MM.1S (cell line): ENCODE measurements at regions not wholly inside any gene's neighbourhood (a gene's known extent, or its start where the extent isn't known, plus 50 kb on each side); places are given as distances from the start of the nearest gene placed in this dataset.

Source experiments
- DNase-seq: peaks from one replicate; pipeline ENCODE4 v3.0.0-alpha.2; 2015
- H2AFZ ChIP-seq: fragments of 300-600 bp; sonication (generic); 2 replicates; pipeline ENCODE4 v1.6.0; 2016; ENCODE audit warnings: antibody characterized with exemption, low read length
- H3F3A ChIP-seq: fragments of 300-600 bp; sonication (generic); 2 replicates; pipeline ENCODE4 v1.6.1; 2016; ENCODE audit warnings: mild to moderate bottlenecking, antibody characterized with exemption, low read length, moderate library complexity, mixed read lengths; ENCODE audit not compliant: insufficient read depth
- H3K27ac ChIP-seq: fragments of 300-600 bp; sonication (generic); 2 replicates; pipeline ENCODE4 v1.5.1; 2016; ENCODE audit warnings: mild to moderate bottlenecking, low read length
- H3K27me3 ChIP-seq: fragments of 300-600 bp; sonication (generic); replicated peaks from 2 replicates; pipeline ENCODE4 v1.6.0; 2016; ENCODE audit warnings: low read length; ENCODE audit not compliant: insufficient read depth
- H3K36me3 ChIP-seq: fragments of 300-600 bp; sonication (generic); replicated peaks from 2 replicates; pipeline ENCODE4 v1.6.1; 2016; ENCODE audit warnings: mild to moderate bottlenecking, low read length, mixed read lengths; ENCODE audit not compliant: insufficient read depth
- H3K4me1 ChIP-seq: fragments of 300-600 bp; sonication (generic); 2 replicates; pipeline ENCODE4 v1.6.1; 2016; ENCODE audit warnings: low read length, mixed read lengths
- H3K4me2 ChIP-seq: fragments of 300-600 bp; sonication (generic); 2 replicates; pipeline ENCODE4 v1.6.0; 2016; ENCODE audit warnings: low read depth, low read length
- H3K4me3 ChIP-seq: fragments of 300-600 bp; sonication (generic); 2 replicates; pipeline ENCODE4 v1.5.1; 2016; ENCODE audit warnings: low read length, mixed read lengths
- H3K79me2 ChIP-seq: fragments of 300-600 bp; sonication (generic); 2 replicates; pipeline ENCODE4 v1.6.1; 2016; ENCODE audit warnings: mixed run types, low read length, mixed read lengths
- H3K9ac ChIP-seq: fragments of 300-600 bp; sonication (generic); 2 replicates; pipeline ENCODE4 v1.6.1; 2016; ENCODE audit warnings: low read length, mixed read lengths
- H3K9me2 ChIP-seq: fragments of 300-600 bp; sonication (generic); replicated peaks from 2 replicates; pipeline ENCODE4 v1.6.1; 2016; ENCODE audit warnings: mild to moderate bottlenecking, low read length, mixed read lengths; ENCODE audit not compliant: insufficient read depth
- H3K9me3 ChIP-seq: fragments of 300-600 bp; sonication (generic); replicated peaks from 2 replicates; pipeline ENCODE4 v1.6.1; 2016; ENCODE audit warnings: mild to moderate bottlenecking, low read length, mixed read lengths; ENCODE audit not compliant: insufficient read depth
- H4K20me1 ChIP-seq: fragments of 300-600 bp; sonication (generic); 2 replicates; pipeline ENCODE4 v1.6.1; 2016; ENCODE audit warnings: mild to moderate bottlenecking, low read length, moderate library complexity, mixed read lengths; ENCODE audit not compliant: insufficient read depth
- CTCF ChIP-seq: fragments of 300-600 bp; sonication (generic); IDR thresholded peaks from 2 replicates; pipeline ENCODE4 v1.5.1; 2016; ENCODE audit warnings: antibody characterized with exemption, low read length, mixed read lengths
- EZH2 ChIP-seq: fragments of 300-600 bp; sonication (generic); optimal IDR thresholded peaks from 2 replicates; pipeline ENCODE3; 2017; ENCODE audit warnings: low read depth, mild to moderate bottlenecking, antibody characterized with exemption, low read length, mixed read lengths
- EZH2phosphoT487 ChIP-seq: fragments of 300-600 bp; sonication (generic); IDR thresholded peaks from 2 replicates; pipeline ENCODE4 v1.6.1; 2018; ENCODE audit warnings: antibody characterized with exemption, low read length

DNA sequence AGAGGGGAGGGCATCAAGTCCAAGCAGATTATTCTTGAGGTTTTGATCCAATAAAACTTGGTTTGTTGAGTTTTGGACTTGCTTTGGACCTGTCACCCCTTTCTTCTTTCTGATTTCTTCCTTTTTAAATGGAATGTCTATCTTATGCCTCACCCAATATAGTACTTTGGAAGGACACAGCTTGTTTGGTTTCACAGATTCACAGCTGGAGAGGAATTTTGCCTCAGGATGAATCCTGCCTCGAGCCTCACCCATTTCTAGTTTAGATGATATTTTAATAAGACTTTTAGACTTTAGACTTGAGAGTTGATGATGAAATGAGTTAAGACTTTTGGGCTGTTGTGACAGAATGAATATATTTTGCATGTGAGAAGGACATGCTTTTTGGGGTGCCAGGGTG is 136.9 kb upstream of the PDE5A start:
- no peaks in the 10 kb centered on the region for H3K9me3 ChIP-seq
- TF ChIP-seq CTCF (no peak), EZH2 (no peak), EZH2phosphoT487 (no peak)
- H3K79me2 ChIP-seq = no peaks in the 10 kb centered on the region
- no peaks in the 10 kb centered on the region for H3K36me3 ChIP-seq
- no peaks in the 10 kb centered on the region for H4K20me1 ChIP-seq
- no peak overlapping the region for H3K9ac ChIP-seq
- no peaks in the 10 kb centered on the region for H3K9me2 ChIP-seq
- no peak overlapping the region for H3K4me3 ChIP-seq
- no peaks in the 10 kb centered on the region for H3K4me1 ChIP-seq
- DNase-seq = no peak
- H3K27ac ChIP-seq = no peak overlapping the region
- H2AFZ ChIP-seq = no peak overlapping the region
- no peaks in the 10 kb centered on the region for H3F3A ChIP-seq
- H3K4me2 ChIP-seq = no peak overlapping the region
- no peaks in the 10 kb centered on the region for H3K27me3 ChIP-seq

DNA sequence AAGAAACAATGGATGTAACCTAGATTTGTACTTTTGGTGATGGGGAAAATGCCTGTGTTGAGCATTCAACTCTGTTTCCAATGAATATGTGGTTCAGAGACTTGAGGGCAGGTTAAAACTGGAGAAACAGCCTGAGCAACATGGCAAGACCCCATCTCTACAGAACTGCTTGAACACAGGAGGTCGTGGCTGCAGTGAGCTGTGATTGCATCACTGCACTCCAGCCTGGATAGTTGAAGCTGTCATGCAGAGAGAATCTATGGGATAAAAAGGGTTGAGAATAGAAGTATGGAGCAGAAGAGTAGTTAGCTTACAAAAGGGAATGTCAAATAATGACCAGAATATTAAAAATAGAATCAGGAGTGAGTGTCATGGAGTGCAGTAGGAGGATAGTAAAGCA is 134.8 kb upstream of the PDE5A start:
- no peaks in the 10 kb centered on the region for H3K4me1 ChIP-seq
- no peaks in the 10 kb centered on the region for H3K27me3 ChIP-seq
- H3K4me2 ChIP-seq = no peak overlapping the region
- no peak overlapping the region for H3K4me3 ChIP-seq
- no peak for DNase-seq
- no peak overlapping the region for H2AFZ ChIP-seq
- no peak overlapping the region for H3K9ac ChIP-seq
- H3F3A ChIP-seq = no peaks in the 10 kb centered on the region
- H3K36me3 ChIP-seq = no peaks in the 10 kb centered on the region
- H3K79me2 ChIP-seq = no peaks in the 10 kb centered on the region
- H3K9me2 ChIP-seq = no peaks in the 10 kb centered on the region
- TF ChIP-seq EZH2 = no peak
- no peak for TF ChIP-seq CTCF
- no peaks in the 10 kb centered on the region for H3K9me3 ChIP-seq
- no peak overlapping the region for H3K27ac ChIP-seq
- no peaks in the 10 kb centered on the region for H4K20me1 ChIP-seq

DNA sequence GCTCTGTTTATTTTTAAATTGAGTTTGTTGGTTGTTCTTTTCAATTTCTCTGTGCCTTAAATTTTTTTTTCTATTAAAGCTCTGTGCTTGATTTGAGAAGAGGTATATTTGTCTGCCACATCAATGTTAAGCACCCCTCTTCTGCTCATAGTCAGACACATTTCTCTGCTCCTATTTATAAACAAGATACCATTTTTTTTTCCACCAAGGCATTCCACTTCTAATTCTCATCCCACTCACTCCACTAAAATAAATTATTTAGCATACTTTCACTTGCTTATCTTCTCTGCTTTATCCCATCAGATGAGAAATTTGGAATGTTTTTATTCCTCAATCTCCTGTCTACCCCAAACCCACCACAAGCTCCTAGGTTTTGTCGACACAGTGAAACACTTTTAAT is 127.0 kb upstream of the PDE5A start:
- no peaks in the 10 kb centered on the region for H3K9me2 ChIP-seq
- H4K20me1 ChIP-seq = no peaks in the 10 kb centered on the region
- H3K9me3 ChIP-seq = no peaks in the 10 kb centered on the region
- H3K4me2 ChIP-seq = no peak overlapping the region
- H3K27me3 ChIP-seq = no peaks in the 10 kb centered on the region
- H3K36me3 ChIP-seq = no peaks in the 10 kb centered on the region
- no peaks in the 10 kb centered on the region for H3K79me2 ChIP-seq
- H3K27ac ChIP-seq = no peak overlapping the region
- no peak overlapping the region for H3K4me3 ChIP-seq
- H3K4me1 ChIP-seq = no peaks in the 10 kb centered on the region; the same call in 1 of the 2 replicates
- H2AFZ ChIP-seq = no peak overlapping the region
- TF ChIP-seq CTCF (no peak), EZH2 (no peak), EZH2phosphoT487 (no peak)
- no peak for DNase-seq
- no peaks in the 10 kb centered on the region for H3F3A ChIP-seq
- no peak overlapping the region for H3K9ac ChIP-seq

GRCh38 chr4:119752936-119753335 is 124.3 kb upstream of the PDE5A start:
- Histone ChIP-seq H3K79me2 (no peaks in the 10 kb centered on the region), H3K27me3 (no peaks in the 10 kb centered on the region), H3F3A (no peaks in the 10 kb centered on the region), H3K9me2 (no peaks in the 10 kb centered on the region), H3K4me2 (no peak overlapping the region), H3K36me3 (no peaks in the 10 kb centered on the region), H3K4me1 (peaks cover 3% of the 10 kb centered on the region; the same call in 1 of the 2 replicates), H3K9me3 (no peaks in the 10 kb centered on the region), H3K27ac (no peak overlapping the region), H3K4me3 (no peak overlapping the region), H4K20me1 (no peaks in the 10 kb centered on the region), H3K9ac (no peak overlapping the region), H2AFZ (no peak overlapping the region)
- no peak for DNase-seq
- no peak for TF ChIP-seq CTCF
- no peak for TF ChIP-seq EZH2
- TF ChIP-seq EZH2phosphoT487 = no peak
